Thyroid gland (tissue), 4 donors: ENCODE measurements at regions not wholly inside any gene's neighbourhood (a gene's known extent, or its start where the extent isn't known, plus 50 kb on each side); places are given as distances from the start of the nearest gene placed in this dataset.

Experiments used
- DNase-seq, 2 donors: peaks; one replicate each; pipeline ENCODE4 v3.0.0-alpha.2; 2019
- H3K27ac ChIP-seq, 3 donors: fragments of 200-600 bp; sonication (generic); 1 replicate in 2 of 3; 2 replicates in 1 of 3; pipeline ENCODE4 v1.5.1; 2016 to 2019; ENCODE audit warnings: mild to moderate bottlenecking in 1 of 3, moderate library complexity in 1 of 3
- H3K27me3 ChIP-seq: fragments of 200-600 bp; sonication (generic); one replicate; pipeline ENCODE4 v1.5.1; 2019
- H3K36me3 ChIP-seq, 2 donors: fragments of 200-600 bp; sonication (generic); one replicate each; pipeline ENCODE4 v1.5.1; 2016 to 2019
- H3K4me1 ChIP-seq, 2 donors: fragments of 200-600 bp; sonication (generic); one replicate each; pipeline ENCODE4 v1.5.1; 2017 to 2019
- H3K4me3 ChIP-seq, 3 donors: fragments of 200-600 bp; sonication (generic); replicated peaks in 1 of 3; 1 replicate in 2 of 3; 2 replicates in 1 of 3; pipeline ENCODE4 v1.5.1; 2016; ENCODE audit warnings: mild to moderate bottlenecking in 1 of 3
- H3K9me3 ChIP-seq: fragments of 200-600 bp; sonication (generic); one replicate; pipeline ENCODE4 v1.5.1; 2017
- CTCF ChIP-seq, 6 experiments: fragments of 200-600 bp in 3 of 6; fragments of 450-650 bp in 3 of 6; sonication (generic) in 3 of 6; IDR thresholded peaks; one replicate each; pipeline ENCODE4 v1.5.1; 2016 to 2019; ENCODE audit warnings: antibody characterized with exemption in 6 of 6, mild to moderate bottlenecking in 2 of 6, inconsistent platforms in 1 of 6, moderate library complexity in 1 of 6
- POLR2A ChIP-seq, 2 donors: fragments of 450-650 bp; IDR thresholded peaks; one replicate each; pipeline ENCODE4 v1.6.1; 2017; ENCODE audit warnings: antibody characterized with exemption in 2 of 2, mild to moderate bottlenecking in 2 of 2, moderate library complexity in 1 of 2
- WGBS, 2 donors: methylation state at CpG; one replicate each; pipeline ENCODE4 v1.1.5; 2017; 5-methylcytosine and 5-hydroxymethylcytosine counted together
- intact Hi-C: fragments of 100-400 bp; cut with DNase I; formaldehyde crosslinking; loops from one replicate; pipeline ENCODE4 v1.15.1; 2023

- intact Hi-C loops = no loop called here
- 73 to 80% methylated on average over 8 of the region's 8 CpGs for WGBS, 2 donors
- H3K4me3 ChIP-seq = no peak overlapping the region
- no peak overlapping the region for H3K27ac ChIP-seq
- no peak for TF ChIP-seq POLR2A (IDR thresholded peaks at IDR 0.05)
- TF ChIP-seq CTCF (IDR thresholded peaks at IDR 0.05) = no peak
- DNase-seq = no peak
- no peaks in the 10 kb centered on the region for H3K4me1 ChIP-seq
- no peaks in the 10 kb centered on the region for H3K27me3 ChIP-seq
- H3K9me3 ChIP-seq = no peaks in the 10 kb centered on the region
- H3K36me3 ChIP-seq = no peaks in the 10 kb centered on the region
Measured at GRCh38 chr10:130905386-130905785, 406.1 kb downstream of the TCERG1L start.

- Histone ChIP-seq H3K27ac (no peak overlapping the region), H3K4me3 (no peak overlapping the region), H3K9me3 (no peaks in the 10 kb centered on the region), H3K27me3 (no peaks in the 10 kb centered on the region), H3K36me3 (no peaks in the 10 kb centered on the region), H3K4me1 (no peaks in the 10 kb centered on the region)
- TF ChIP-seq CTCF (IDR thresholded peaks at IDR 0.05) (no peak), POLR2A (IDR thresholded peaks at IDR 0.05) (no peak)
- intact Hi-C loops = no loop called here
- 75 to 86% methylated on average over 5 to 7 of the region's 8 CpGs for WGBS, 2 donors
- no peak for DNase-seq
Measured at GRCh38 chr10:130905921-130906320, 405.6 kb downstream of the TCERG1L start.

GRCh38 chr10:130910848-130911247, 400.7 kb downstream of the TCERG1L start:
- no peak overlapping the region for H3K4me3 ChIP-seq
- H3K36me3 ChIP-seq = no peaks in the 10 kb centered on the region
- no peak overlapping the region for H3K27ac ChIP-seq
- DNase-seq = no peak
- no peaks in the 10 kb centered on the region for H3K4me1 ChIP-seq
- no peaks in the 10 kb centered on the region for H3K27me3 ChIP-seq
- H3K9me3 ChIP-seq = no peaks in the 10 kb centered on the region
- intact Hi-C loops = no loop called here
- TF ChIP-seq POLR2A (IDR thresholded peaks at IDR 0.05) (no peak), CTCF (IDR thresholded peaks at IDR 0.05) (no peak)
- WGBS, 2 donors = 83 to 93% methylated on average over 2 of the region's 2 CpGs

- DNase-seq = no peak
- no peak overlapping the region for H3K4me3 ChIP-seq
- no peaks in the 10 kb centered on the region for H3K9me3 ChIP-seq
- intact Hi-C loops = no loop called here
- H3K4me1 ChIP-seq = no peaks in the 10 kb centered on the region
- no peaks in the 10 kb centered on the region for H3K36me3 ChIP-seq
- 90 to 92% methylated on average over 4 of the region's 4 CpGs for WGBS, 2 donors
- H3K27ac ChIP-seq = no peak overlapping the region
- no peaks in the 10 kb centered on the region for H3K27me3 ChIP-seq
- TF ChIP-seq POLR2A (IDR thresholded peaks at IDR 0.05) = no peak
- no peak for TF ChIP-seq CTCF (IDR thresholded peaks at IDR 0.05)
Measured at GRCh38 chr10:130913844-130914243, 397.7 kb downstream of the TCERG1L start.

DNA sequence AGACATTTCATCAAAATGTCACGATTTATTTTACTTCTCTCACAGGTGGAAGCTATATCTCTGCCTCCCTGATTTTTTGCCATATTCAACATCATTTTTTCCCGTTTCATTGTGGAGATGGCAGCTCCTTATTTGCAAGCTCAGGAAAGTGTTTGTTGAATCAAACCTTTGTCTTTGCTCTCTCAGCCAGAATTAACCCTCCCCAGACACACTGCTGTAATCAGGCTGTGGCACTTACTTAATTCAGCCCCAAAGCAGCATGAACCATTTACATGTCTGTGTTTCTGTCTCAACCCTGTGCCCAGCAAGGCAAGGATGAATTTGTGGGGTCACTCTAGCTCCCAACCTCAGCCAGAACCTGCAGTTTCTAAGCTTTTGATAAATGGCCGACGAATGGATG, 397.2 kb downstream of the TCERG1L start:
- Histone ChIP-seq H3K27me3 (no peaks in the 10 kb centered on the region), H3K36me3 (no peaks in the 10 kb centered on the region)
- 77 to 79% methylated on average over 4 of the region's 4 CpGs for WGBS, 2 donors

More for the DNA sequence above, 397.2 kb downstream of the TCERG1L start:
- DNase-seq = no peak
- H3K4me1 ChIP-seq = no peaks in the 10 kb centered on the region
- H3K9me3 ChIP-seq = no peaks in the 10 kb centered on the region
- no peak overlapping the region for H3K27ac ChIP-seq
- intact Hi-C loops = no loop called here
- H3K4me3 ChIP-seq = no peak overlapping the region
- no peak for TF ChIP-seq CTCF (IDR thresholded peaks at IDR 0.05)
- no peak for TF ChIP-seq POLR2A (IDR thresholded peaks at IDR 0.05)
